ENCODE measurements at regions not wholly inside any gene's neighbourhood (a gene's known extent, or its start where the extent isn't known, plus 50 kb on each side); places are given as distances from the start of the nearest gene placed in this dataset.

- 70 to 74% methylated on average over 14 of the region's 14 CpGs for WGBS, 2 donors
These were observed 82.3 kb upstream of the SIMC1 start for GRCh38 chr5:176155922-176156359.

DNA sequence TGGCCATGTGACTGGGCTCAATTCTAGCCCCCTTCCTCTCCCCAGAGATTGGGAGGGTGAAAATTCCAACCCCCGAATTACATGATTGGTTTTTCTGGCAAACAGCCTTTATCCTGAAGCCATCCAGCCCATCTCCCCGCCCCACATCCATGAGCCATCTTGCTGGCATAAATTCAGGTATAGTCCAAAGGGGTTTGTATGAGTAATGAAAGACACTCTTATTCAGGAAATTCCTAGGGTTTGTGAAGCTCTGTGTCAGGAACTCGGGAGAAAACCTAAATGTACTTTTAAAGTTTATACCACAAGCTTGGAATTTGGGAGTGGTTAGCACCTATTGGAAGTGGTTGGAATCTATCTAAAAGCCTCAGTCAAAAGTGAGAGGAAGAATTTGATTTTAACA is 80.6 kb upstream of the SIMC1 start:
- H3K4me3 ChIP-seq: no peak overlapping the region
- peaks cover 0 to 2% (median 0%) of the 10 kb centered on the region in 4 donors for H3K9me3 ChIP-seq
- H3K4me1 ChIP-seq: no peaks in the 10 kb centered on the region
- intact Hi-C loops (cut with DNase I): no loop called here
- peaks cover 0 to 6% (median 0%) of the 10 kb centered on the region in 3 donors for H3K27me3 ChIP-seq
- no peak overlapping the region for H3K27ac ChIP-seq
- TF ChIP-seq POLR2A (IDR thresholded peaks at IDR 0.05) (no peak), EP300 (IDR thresholded peaks at IDR 0.05) (no peak), CTCF (IDR thresholded peaks at IDR 0.05) (no peak), POLR2AphosphoS5 (IDR thresholded peaks at IDR 0.05) (no peak)
- DNase-seq: no peak
- H3K36me3 ChIP-seq: no peaks in the 10 kb centered on the region
- 63 to 71% methylated on average over 3 of the region's 3 CpGs for WGBS, 2 donors

More at GRCh38 chr5:176155922-176156359, 82.3 kb upstream of the SIMC1 start:
- intact Hi-C loops (cut with DNase I): no loop called here
- no peak overlapping the region for H3K4me3 ChIP-seq
- H3K36me3 ChIP-seq: no peaks in the 10 kb centered on the region
- peaks cover 0 to 6% (median 0%) of the 10 kb centered on the region in 3 donors for H3K27me3 ChIP-seq
- no peak overlapping the region for H3K27ac ChIP-seq
- DNase-seq: no peak
- no peak for TF ChIP-seq POLR2AphosphoS5 (IDR thresholded peaks at IDR 0.05)
- no peak for TF ChIP-seq CTCF (IDR thresholded peaks at IDR 0.05)
- TF ChIP-seq POLR2A (IDR thresholded peaks at IDR 0.05): no peak
- TF ChIP-seq EP300 (IDR thresholded peaks at IDR 0.05): no peak
- H3K4me1 ChIP-seq: no peaks in the 10 kb centered on the region
- peaks cover 0 to 2% (median 0%) of the 10 kb centered on the region in 4 donors for H3K9me3 ChIP-seq

DNA sequence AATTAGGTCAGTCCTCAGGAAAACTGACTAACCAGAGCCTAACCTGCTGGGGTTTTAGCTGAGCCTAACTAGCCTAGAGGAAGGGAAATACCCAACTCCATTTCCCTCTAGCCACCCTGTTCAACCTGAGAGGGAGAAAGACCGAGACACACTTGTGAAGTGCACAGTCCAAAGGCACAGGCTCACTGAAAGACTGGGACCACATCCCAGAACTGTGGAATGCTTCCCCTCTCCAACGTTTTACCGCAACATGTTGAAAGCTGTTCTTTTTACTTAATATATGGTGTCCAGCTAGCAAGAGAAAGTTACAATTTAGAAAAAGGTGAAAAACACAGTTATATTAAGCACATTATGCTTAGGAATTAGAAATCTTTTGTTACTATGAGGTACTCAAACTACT is 76.8 kb upstream of the SIMC1 start:
- no peaks in the 10 kb centered on the region for H3K27me3 ChIP-seq
- H3K9me3 ChIP-seq: peaks cover 0 to 3% (median 1%) of the 10 kb centered on the region in 4 donors
- TF ChIP-seq EP300 (IDR thresholded peaks at IDR 0.05): no peak
- TF ChIP-seq POLR2A (IDR thresholded peaks at IDR 0.05): no peak
- no peak for TF ChIP-seq CTCF (IDR thresholded peaks at IDR 0.05)
- no peak for TF ChIP-seq POLR2AphosphoS5 (IDR thresholded peaks at IDR 0.05)
- 82 to 89% methylated on average over 3 of the region's 3 CpGs for WGBS, 2 donors
- no peak overlapping the region for H3K27ac ChIP-seq
- no peak for DNase-seq
- H3K4me1 ChIP-seq: no peaks in the 10 kb centered on the region
- H3K4me3 ChIP-seq: no peak overlapping the region
- no peaks in the 10 kb centered on the region for H3K36me3 ChIP-seq
- intact Hi-C loops (cut with DNase I): no loop called here

GRCh38 chr5:176162198-176162597 is 76.0 kb upstream of the SIMC1 start:
- Histone ChIP-seq H3K4me1 (no peaks in the 10 kb centered on the region), H3K27me3 (no peaks in the 10 kb centered on the region), H3K4me3 (no peak overlapping the region), H3K27ac (no peak overlapping the region), H3K9me3 (peaks cover 0 to 3% (median 1%) of the 10 kb centered on the region in 4 donors), H3K36me3 (no peaks in the 10 kb centered on the region)
- no peak for TF ChIP-seq POLR2A (IDR thresholded peaks at IDR 0.05)
- TF ChIP-seq CTCF (IDR thresholded peaks at IDR 0.05): no peak
- no peak for TF ChIP-seq EP300 (IDR thresholded peaks at IDR 0.05)
- no peak for TF ChIP-seq POLR2AphosphoS5 (IDR thresholded peaks at IDR 0.05)
- WGBS, 2 donors: 50 to 68% methylated on average over 3 of the region's 3 CpGs
- DNase-seq: no peak
- intact Hi-C loops (cut with DNase I): no loop called here

- DNase-seq: no peak
- Histone ChIP-seq H3K27ac (no peak overlapping the region), H3K27me3 (no peaks in the 10 kb centered on the region), H3K9me3 (peaks cover 0 to 3% (median 1%) of the 10 kb centered on the region in 4 donors), H3K36me3 (no peaks in the 10 kb centered on the region), H3K4me3 (no peak overlapping the region), H3K4me1 (no peaks in the 10 kb centered on the region)
- no peak for TF ChIP-seq POLR2AphosphoS5 (IDR thresholded peaks at IDR 0.05)
- TF ChIP-seq EP300 (IDR thresholded peaks at IDR 0.05): no peak
- TF ChIP-seq POLR2A (IDR thresholded peaks at IDR 0.05): no peak
- TF ChIP-seq CTCF (IDR thresholded peaks at IDR 0.05): no peak
- intact Hi-C loops (cut with DNase I): no loop called here
- WGBS, 2 donors: 66 to 77% methylated on average over 4 of the region's 4 CpGs
These were observed 75.3 kb upstream of the SIMC1 start for GRCh38 chr5:176162888-176163287.

All from sigmoid colon (tissue), 6 donors.